Naive B cell (primary cell): ENCODE measurements at regions not wholly inside any gene's neighbourhood (a gene's known extent, or its start where the extent isn't known, plus 50 kb on each side); places are given as distances from the start of the nearest gene placed in this dataset.
"Not testable (repeated sequence)": the region's sequence is repeated elsewhere in the genome, so short reads cannot be mapped to it uniquely, and the experiment has no call there.

Experiments used
- ATAC-seq, 2 donors: fragments of 150-1000 bp; cut with Tn5 transposase; 2 replicates each; pipeline ENCODE4 v1.10.0; 2021; ENCODE audit warnings: low read depth in 2 of 2, mild to moderate bottlenecking in 2 of 2, moderate library complexity in 2 of 2
- DNase-seq: peaks from one replicate; pipeline ENCODE4 v3.0.0; 2022
- H3K27ac Mint-ChIP-seq, 6 donors: one replicate each; pipeline ENCODE4 v1.8.0; 2020 to 2022; ENCODE audit warnings: mild to moderate bottlenecking in 6 of 6, mixed read lengths in 6 of 6, moderate library complexity in 5 of 6, inconsistent platforms in 2 of 6
- H3K27me3 Mint-ChIP-seq, 3 donors: one replicate each; pipeline ENCODE4 v1.8.0; 2021 to 2022; ENCODE audit warnings: mixed read lengths in 3 of 3, mild to moderate bottlenecking in 1 of 3
- H3K36me3 Mint-ChIP-seq, 2 donors: one replicate each; pipeline ENCODE4 v1.8.0; 2020 to 2022; ENCODE audit warnings: mixed read lengths in 2 of 2, inconsistent platforms in 1 of 2, mild to moderate bottlenecking in 1 of 2
- H3K4me1 Mint-ChIP-seq, 3 donors: one replicate each; pipeline ENCODE4 v1.8.0; 2020 to 2022; ENCODE audit warnings: mixed read lengths in 3 of 3, inconsistent platforms in 1 of 3, mild to moderate bottlenecking in 1 of 3, moderate library complexity in 1 of 3
- H3K4me3 Mint-ChIP-seq, 8 donors: one replicate each; pipeline ENCODE4 v1.8.0; 2020 to 2022; ENCODE audit warnings: mild to moderate bottlenecking in 8 of 8, mixed read lengths in 8 of 8, moderate library complexity in 8 of 8, inconsistent platforms in 2 of 8
- H3K9me3 Mint-ChIP-seq, 7 donors: one replicate each; pipeline ENCODE4 v1.8.0; 2020 to 2022; ENCODE audit warnings: mixed read lengths in 7 of 7, mild to moderate bottlenecking in 5 of 7, inconsistent platforms in 2 of 7, moderate library complexity in 1 of 7

- ATAC-seq: no peak
- no peak for DNase-seq
- H3K27ac Mint-ChIP-seq: no peak overlapping the region
- no peak overlapping the region for H3K4me3 Mint-ChIP-seq
- no peaks in the 10 kb centered on the region for H3K36me3 Mint-ChIP-seq
- H3K4me1 Mint-ChIP-seq: no peaks in the 10 kb centered on the region
- H3K9me3 Mint-ChIP-seq: no peaks in the 10 kb centered on the region
- peaks cover 4 to 32% (median 30%) of the 10 kb centered on the region in 3 donors for H3K27me3 Mint-ChIP-seq
These were observed 569.0 kb downstream of the PTPRU start for GRCh38 chr1:29805122-29805895.

DNA sequence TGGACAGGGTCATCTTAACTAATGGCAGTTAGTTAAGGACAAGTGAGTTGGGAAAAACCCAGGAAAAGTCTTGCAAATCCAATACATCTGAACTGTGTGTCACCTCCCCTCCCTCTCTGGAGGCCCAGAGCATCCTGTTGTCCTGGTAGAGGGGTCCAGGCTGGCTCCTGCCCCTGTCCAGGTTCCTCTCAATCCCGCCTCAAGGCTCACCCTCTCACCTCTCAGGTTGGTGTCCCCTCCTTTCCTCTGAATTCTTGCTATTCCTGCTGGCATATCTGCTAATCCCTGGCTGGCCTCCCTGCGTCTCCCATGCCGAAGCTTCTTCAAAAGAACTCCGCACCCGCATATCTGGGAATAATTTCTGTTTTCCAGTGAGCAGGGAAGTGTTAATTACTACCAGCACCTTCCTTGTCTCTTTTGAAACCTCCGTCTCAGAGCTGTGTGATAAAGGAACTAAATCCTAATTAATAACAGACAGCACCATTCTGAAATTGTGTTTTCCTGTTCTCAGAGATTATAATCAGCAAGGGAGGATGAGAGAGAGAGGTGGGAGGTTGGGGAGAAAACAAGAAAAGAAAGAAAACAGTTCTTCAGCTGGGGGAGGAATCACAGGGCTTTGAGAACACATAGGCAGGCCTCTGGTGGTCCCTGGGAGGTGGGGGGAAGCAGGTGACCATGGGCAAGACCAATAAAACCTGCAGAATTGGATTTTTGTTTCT lies 568.0 kb downstream of the PTPRU start:
- Mint-ChIP-seq H3K36me3 (no peaks in the 10 kb centered on the region), H3K4me1 (no peaks in the 10 kb centered on the region), H3K9me3 (no peaks in the 10 kb centered on the region), H3K27me3 (peaks cover 6 to 37% (median 30%) of the 10 kb centered on the region in 3 donors), H3K4me3 (peak overlapping the region in 1 of 8 donors; percentile 73), H3K27ac (no peak overlapping the region)
- ATAC-seq (no peak), DNase-seq (no peak)

DNA sequence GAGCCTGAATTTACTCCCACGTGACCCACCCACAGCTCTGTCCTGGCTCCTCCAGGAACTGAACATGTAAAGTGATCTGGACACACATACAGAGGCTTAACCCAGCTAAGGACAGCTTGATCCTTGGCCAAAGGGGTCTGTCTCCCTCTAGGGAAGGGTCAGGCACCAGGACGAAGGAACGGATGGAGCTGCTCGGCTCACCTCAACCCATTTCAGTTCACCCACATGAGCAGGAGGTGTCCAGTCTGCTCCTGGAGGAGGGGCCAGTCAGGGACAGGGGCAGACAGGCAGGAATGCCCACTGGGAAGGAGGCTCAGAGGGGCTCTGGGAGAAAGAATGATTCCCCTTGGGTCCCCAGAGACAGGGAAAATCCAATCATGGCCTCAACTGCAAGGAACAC lies 567.2 kb downstream of the PTPRU start:
- Mint-ChIP-seq H3K9me3 (no peaks in the 10 kb centered on the region), H3K27me3 (peaks cover 4 to 37% (median 30%) of the 10 kb centered on the region in 3 donors), H3K4me1 (no peaks in the 10 kb centered on the region), H3K4me3 (no peak overlapping the region), H3K27ac (no peak overlapping the region), H3K36me3 (no peaks in the 10 kb centered on the region)
- ATAC-seq (no peak), DNase-seq (no peak)

DNA sequence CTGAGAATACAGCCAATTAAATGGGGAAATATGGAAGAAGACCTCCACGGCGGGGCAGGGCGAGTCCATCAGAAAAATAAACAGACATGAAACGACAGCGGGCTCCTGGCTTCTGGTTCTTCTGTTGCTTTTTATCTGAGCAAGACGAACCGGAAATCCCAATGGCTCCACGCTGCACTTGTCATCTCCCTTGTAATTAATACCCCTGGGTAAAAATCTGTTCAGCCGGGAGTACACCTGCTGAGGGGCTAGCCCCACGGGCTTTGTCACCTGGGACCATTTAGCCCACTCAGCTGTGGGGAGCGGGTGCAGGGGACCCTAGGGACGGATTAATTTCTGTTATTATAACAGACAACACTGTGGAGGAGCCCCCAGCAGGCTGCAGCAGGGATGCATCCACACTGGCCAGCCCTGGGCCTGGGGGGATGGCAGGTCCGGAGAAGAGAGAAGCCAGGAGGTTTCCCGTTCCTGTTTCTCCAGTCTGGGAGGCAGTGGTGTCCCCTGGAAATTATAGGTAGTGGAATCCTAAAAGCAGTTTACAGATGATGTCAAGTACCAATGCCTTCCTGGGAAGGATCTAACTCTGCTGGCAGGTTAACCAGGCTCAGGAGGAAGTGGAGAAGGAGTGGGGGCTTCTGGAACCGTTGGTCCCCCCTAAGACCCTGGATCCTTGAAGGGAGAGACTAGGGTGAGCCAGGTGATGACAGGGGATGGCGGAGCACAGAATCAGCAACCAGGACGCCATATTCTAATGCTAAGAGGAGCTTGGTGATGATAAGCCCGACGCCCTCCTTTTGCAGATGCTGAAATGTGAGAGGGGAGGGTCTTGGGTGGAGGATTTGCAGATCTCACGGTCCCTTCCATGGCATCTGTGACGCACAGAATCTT lies 566.1 kb downstream of the PTPRU start:
- no peaks in the 10 kb centered on the region for H3K4me1 Mint-ChIP-seq
- no peaks in the 10 kb centered on the region for H3K36me3 Mint-ChIP-seq
- H3K27ac Mint-ChIP-seq: no peak overlapping the region
- DNase-seq: no peak
- H3K27me3 Mint-ChIP-seq: peaks cover 4 to 37% (median 30%) of the 10 kb centered on the region in 3 donors
- no peak overlapping the region for H3K4me3 Mint-ChIP-seq
- ATAC-seq: no peak
- no peaks in the 10 kb centered on the region for H3K9me3 Mint-ChIP-seq

DNA sequence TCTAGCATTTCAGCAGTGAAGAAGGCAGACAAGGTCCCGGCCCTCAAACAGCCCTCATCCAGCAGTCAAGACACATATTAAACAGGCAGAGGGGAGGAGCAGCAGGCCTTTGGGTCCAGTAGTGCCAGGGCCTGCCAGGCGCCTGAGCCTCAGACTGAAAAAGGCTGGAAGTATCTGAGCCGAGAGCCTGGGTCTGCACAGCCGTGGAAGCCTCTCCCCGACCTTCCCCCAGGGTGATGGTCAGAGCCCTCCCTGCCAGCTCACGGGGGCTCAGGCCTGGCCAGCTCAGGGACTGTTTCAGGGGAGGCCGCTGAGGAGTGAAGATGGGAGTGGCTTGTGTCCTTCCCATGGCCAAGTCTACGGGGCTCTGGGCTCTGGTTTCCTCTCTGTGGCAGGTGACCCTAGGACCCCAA lies 565.2 kb downstream of the PTPRU start:
- Mint-ChIP-seq H3K9me3 (peaks cover 0 to 2% (median 0%) of the 10 kb centered on the region in 7 donors), H3K27me3 (peaks cover 4 to 37% (median 30%) of the 10 kb centered on the region in 3 donors), H3K4me3 (no peak overlapping the region), H3K4me1 (no peaks in the 10 kb centered on the region), H3K27ac (peak overlapping the region in 1 of 6 donors; percentile 4), H3K36me3 (no peaks in the 10 kb centered on the region)
- no peak for ATAC-seq
- DNase-seq: no peak

DNA sequence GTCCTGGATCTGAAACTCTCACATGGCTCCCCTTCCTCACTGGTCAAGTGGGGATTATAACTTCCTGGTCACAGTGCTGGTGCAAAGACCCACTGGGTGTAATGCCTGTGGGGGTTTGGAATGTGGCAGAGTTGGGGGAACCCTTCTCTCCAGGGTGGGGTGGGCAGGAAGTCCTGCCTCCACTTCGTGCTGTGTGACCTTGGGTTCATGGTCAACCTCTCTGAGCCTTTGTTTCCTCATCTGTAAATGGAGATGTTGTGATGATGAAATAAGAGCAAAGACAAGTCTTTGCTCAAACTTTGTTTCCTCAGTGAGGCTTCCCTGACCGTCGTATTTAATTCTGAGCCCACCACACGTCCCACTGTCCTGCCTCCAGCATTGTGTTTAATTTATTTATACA lies 564.7 kb downstream of the PTPRU start:
- Mint-ChIP-seq H3K27me3 (peaks cover 4 to 37% (median 30%) of the 10 kb centered on the region in 3 donors), H3K27ac (no peak overlapping the region), H3K4me1 (no peaks in the 10 kb centered on the region), H3K36me3 (no peaks in the 10 kb centered on the region), H3K4me3 (no peak overlapping the region), H3K9me3 (peaks cover 0 to 2% (median 0%) of the 10 kb centered on the region in 7 donors)
- ATAC-seq (no peak), DNase-seq (no peak)

DNA sequence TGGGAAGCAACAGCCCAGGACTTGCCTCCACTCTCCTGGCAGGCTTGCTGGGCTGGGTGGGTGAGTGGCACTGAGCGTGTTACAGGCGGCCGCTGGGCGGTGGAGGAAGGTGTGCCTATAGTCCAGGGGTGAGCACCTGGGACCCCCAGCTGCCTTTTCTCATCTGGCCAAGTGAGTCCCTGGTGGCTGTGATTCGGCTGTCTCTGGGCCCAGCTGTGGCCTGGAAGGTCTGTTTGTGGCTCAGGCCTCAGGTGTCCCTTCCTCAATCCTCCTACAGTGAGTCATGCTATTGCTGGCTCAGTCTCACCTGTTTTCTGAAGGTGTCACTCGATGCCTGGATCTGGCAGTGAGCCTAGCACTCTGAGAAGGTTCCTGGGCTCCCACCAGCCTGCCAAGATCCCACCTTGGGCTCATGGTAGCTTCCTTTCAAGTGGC lies 564.2 kb downstream of the PTPRU start:
- Mint-ChIP-seq H3K4me3 (no peak overlapping the region), H3K9me3 (peaks cover 0 to 6% (median 4%) of the 10 kb centered on the region in 7 donors), H3K27ac (no peak overlapping the region), H3K36me3 (peaks cover 0 to under 1% of the 10 kb centered on the region in 2 donors), H3K4me1 (no peaks in the 10 kb centered on the region), H3K27me3 (peaks cover 4 to 37% (median 30%) of the 10 kb centered on the region in 3 donors)
- ATAC-seq: no peak
- DNase-seq: no peak

DNA sequence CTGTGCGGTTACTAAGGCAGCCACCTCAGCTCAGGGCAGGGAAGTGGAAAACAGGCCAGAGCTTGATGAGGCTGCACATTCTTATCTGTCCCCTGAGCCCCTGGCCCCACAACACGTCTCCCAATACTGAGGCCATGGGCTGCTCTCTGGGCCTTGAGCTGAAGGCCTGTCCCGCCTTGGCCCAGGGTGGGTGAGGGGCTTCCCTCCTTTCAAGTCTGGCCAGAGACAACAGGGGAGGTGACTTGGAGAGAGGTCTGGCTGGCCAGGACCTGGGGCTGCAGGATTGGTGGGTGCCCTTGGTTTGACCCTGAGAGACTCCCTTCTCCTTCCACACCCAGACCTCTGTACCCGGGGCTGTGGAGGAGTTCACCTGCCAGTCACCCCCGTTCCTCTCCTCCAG lies 563.8 kb downstream of the PTPRU start:
- DNase-seq (no peak), ATAC-seq (no peak)
- Mint-ChIP-seq H3K27me3 (peaks cover 4 to 37% (median 30%) of the 10 kb centered on the region in 3 donors), H3K27ac (no peak overlapping the region), H3K36me3 (peaks cover 0 to 4% of the 10 kb centered on the region in 2 donors), H3K9me3 (peaks cover 0 to 9% (median 7%) of the 10 kb centered on the region in 7 donors), H3K4me3 (no peak overlapping the region), H3K4me1 (no peaks in the 10 kb centered on the region)

- Mint-ChIP-seq H3K9me3 (peaks cover 0 to 12% (median 9%) of the 10 kb centered on the region in 7 donors), H3K27me3 (peaks cover 4 to 31% (median 21%) of the 10 kb centered on the region in 3 donors), H3K4me3 (no peak overlapping the region), H3K36me3 (peaks cover 0 to 11% of the 10 kb centered on the region in 2 donors), H3K27ac (no peak overlapping the region), H3K4me1 (no peaks in the 10 kb centered on the region)
- DNase-seq (no peak), ATAC-seq (no peak)
These were observed 562.6 kb downstream of the PTPRU start for GRCh38 chr1:29798699-29799566.

DNA sequence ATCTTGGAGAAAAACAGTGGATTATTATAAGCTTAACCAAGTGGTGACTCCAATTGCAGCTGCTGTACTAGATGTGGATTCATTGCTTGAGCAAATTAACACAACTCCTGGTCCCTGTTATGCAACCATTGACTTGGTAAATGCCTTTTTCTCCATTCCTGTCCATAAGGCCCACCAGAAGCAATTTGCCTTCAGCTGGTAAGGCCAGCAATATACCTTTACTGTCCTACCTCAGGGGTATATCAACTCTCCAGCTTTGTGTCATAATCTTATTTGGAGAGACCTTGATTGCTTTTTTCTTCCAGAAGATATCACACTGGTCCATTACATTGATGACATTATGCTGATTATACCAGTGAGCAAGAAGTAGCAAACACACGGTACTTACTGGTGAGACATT lies 560.8 kb downstream of the PTPRU start:
- peaks cover 2 to 14% (median 4%) of the 10 kb centered on the region in 3 donors for H3K27me3 Mint-ChIP-seq
- peaks cover 0 to 12% (median 9%) of the 10 kb centered on the region in 7 donors for H3K9me3 Mint-ChIP-seq
- peaks cover 0 to 11% of the 10 kb centered on the region in 2 donors for H3K36me3 Mint-ChIP-seq
- ATAC-seq, H3K4me3 Mint-ChIP-seq, H3K4me1 Mint-ChIP-seq, H3K27ac Mint-ChIP-seq, DNase-seq: not testable (repeated sequence)

DNA sequence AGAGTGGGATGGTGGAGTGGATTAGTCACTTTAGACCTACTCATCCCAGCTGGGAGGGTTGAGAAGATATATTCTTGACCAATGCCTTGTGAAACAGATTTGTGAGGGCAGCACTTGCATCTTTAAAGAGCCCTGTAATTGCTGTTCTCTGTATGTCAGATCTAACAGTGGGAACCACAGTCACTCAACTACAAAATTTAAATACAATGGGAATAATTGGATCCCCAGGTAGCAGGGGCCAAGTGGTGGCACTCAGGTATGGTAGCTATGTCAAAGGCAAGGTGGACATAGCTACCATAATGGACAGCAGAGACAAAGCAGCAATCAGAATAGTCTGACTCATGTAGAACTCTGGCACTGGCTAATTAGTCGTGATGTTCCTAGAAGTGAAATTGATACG lies 559.6 kb downstream of the PTPRU start:
- not testable (repeated sequence) for H3K27ac Mint-ChIP-seq, H3K4me1 Mint-ChIP-seq, H3K4me3 Mint-ChIP-seq, ATAC-seq, H3K27me3 Mint-ChIP-seq, DNase-seq
- Mint-ChIP-seq H3K9me3 (peaks cover 0 to 12% (median 9%) of the 10 kb centered on the region in 7 donors), H3K36me3 (peaks cover 0 to 11% of the 10 kb centered on the region in 2 donors)

- peaks cover 0 to 7% (median 5%) of the 10 kb centered on the region in 3 donors for H3K27me3 Mint-ChIP-seq
- ATAC-seq (no peak), DNase-seq (no peak)
- H3K36me3 Mint-ChIP-seq: peaks cover 0 to 11% of the 10 kb centered on the region in 2 donors
- H3K27ac Mint-ChIP-seq: peak overlapping the region in 1 of 6 donors; percentile 44
- no peak overlapping the region for H3K4me3 Mint-ChIP-seq
- H3K9me3 Mint-ChIP-seq: peaks cover 0 to 12% (median 9%) of the 10 kb centered on the region in 7 donors
- no peaks in the 10 kb centered on the region for H3K4me1 Mint-ChIP-seq
These were observed 557.5 kb downstream of the PTPRU start for GRCh38 chr1:29793653-29794348.
